Neural cell (in vitro differentiated cells): ENCODE measurements at regions not wholly inside any gene's neighbourhood (a gene's known extent, or its start where the extent isn't known, plus 50 kb on each side); places are given as distances from the start of the nearest gene placed in this dataset.
"Not testable (repeated sequence)": the region's sequence is repeated elsewhere in the genome, so short reads cannot be mapped to it uniquely, and the experiment has no call there.

Experiments used
- EP300 ChIP-seq: fragments of 450-650 bp; conservative IDR thresholded peaks from 2 replicates; pipeline ENCODE4 v1.6.1; 2014; ENCODE audit warnings: antibody characterized with exemption, mild to moderate bottlenecking, moderate library complexity; ENCODE audit not compliant: poor library complexity, severe bottlenecking
- EZH2 ChIP-seq: fragments of 200-600, 300-800 bp; shearing (Covaris generic), sonication (generic); IDR thresholded peaks from 2 replicates; pipeline ENCODE4 v1.6.1; 2014; ENCODE audit warnings: antibody characterized with exemption, low read length, borderline replicate concordance, mild to moderate bottlenecking; ENCODE audit not compliant: insufficient read depth, poor library complexity, severe bottlenecking
- POLR2AphosphoS5 ChIP-seq: IDR thresholded peaks from 2 replicates; pipeline ENCODE4 v1.6.1; 2012
- TAF1 ChIP-seq: IDR thresholded peaks from 2 replicates; pipeline ENCODE4 v1.6.1; 2012; ENCODE audit warnings: low read depth
- TF ChIP-seq, protein P1 (sequence below): fragments of 450-650 bp; IDR thresholded peaks from 2 replicates; pipeline ENCODE4 v1.5.1; 2014; ENCODE audit warnings: antibody characterized with exemption, mild to moderate bottlenecking, moderate library complexity; ENCODE audit not compliant: poor library complexity, severe bottlenecking

DNA sequence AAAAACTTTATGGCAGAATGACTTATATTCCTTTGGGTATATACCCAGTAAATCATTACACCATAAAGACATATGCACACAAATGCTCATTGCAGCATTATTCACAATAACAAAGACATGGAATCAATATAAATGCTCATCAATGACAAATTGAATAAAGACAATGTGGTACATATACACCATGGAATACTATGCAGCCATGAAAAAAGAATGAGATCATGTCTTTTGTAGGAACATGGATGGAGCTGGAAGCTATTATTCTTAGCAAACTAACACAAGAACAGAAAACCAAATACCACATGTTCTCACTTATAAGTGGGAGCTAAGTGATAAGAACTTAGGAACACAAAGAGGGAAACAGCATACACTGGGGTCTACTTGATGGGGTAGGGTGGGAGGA is 321.7 kb downstream of the ZNF674 start:
- TF ChIP-seq, protein P1, sequence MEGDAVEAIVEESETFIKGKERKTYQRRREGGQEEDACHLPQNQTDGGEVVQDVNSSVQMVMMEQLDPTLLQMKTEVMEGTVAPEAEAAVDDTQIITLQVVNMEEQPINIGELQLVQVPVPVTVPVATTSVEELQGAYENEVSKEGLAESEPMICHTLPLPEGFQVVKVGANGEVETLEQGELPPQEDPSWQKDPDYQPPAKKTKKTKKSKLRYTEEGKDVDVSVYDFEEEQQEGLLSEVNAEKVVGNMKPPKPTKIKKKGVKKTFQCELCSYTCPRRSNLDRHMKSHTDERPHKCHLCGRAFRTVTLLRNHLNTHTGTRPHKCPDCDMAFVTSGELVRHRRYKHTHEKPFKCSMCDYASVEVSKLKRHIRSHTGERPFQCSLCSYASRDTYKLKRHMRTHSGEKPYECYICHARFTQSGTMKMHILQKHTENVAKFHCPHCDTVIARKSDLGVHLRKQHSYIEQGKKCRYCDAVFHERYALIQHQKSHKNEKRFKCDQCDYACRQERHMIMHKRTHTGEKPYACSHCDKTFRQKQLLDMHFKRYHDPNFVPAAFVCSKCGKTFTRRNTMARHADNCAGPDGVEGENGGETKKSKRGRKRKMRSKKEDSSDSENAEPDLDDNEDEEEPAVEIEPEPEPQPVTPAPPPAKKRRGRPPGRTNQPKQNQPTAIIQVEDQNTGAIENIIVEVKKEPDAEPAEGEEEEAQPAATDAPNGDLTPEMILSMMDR: not testable (repeated sequence)
- TF ChIP-seq EZH2, TAF1, POLR2AphosphoS5, EP300: not testable (repeated sequence)
